Activated gamma-delta T cell (primary cell): ENCODE measurements at regions not wholly inside any gene's neighbourhood (a gene's known extent, or its start where the extent isn't known, plus 50 kb on each side); places are given as distances from the start of the nearest gene placed in this dataset.

Source experiments
- DNase-seq: peaks from one replicate; lab custom pipeline; 2025; lab: John Stamatoyannopoulos, UW

DNA sequence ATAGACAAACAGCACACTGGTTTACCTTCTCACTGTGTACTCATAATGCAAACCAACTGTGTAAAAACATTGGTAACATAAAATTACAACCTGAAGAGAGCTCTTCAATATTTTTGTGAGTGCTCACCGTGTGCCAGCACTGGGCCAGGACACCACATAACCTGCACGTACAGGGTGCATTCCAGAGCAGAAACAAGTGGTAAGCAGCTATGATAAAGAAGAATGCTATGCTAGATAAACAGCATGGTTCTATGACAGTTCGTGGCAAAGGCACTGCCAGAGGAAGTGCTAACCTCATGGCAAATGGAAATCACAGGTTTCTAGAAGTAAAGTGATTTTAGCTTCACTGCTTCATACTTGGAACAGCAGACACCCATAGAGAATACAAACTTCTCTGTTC lies 343.5 kb downstream of the MTX2 start:
- DNase-seq = no peak

DNA sequence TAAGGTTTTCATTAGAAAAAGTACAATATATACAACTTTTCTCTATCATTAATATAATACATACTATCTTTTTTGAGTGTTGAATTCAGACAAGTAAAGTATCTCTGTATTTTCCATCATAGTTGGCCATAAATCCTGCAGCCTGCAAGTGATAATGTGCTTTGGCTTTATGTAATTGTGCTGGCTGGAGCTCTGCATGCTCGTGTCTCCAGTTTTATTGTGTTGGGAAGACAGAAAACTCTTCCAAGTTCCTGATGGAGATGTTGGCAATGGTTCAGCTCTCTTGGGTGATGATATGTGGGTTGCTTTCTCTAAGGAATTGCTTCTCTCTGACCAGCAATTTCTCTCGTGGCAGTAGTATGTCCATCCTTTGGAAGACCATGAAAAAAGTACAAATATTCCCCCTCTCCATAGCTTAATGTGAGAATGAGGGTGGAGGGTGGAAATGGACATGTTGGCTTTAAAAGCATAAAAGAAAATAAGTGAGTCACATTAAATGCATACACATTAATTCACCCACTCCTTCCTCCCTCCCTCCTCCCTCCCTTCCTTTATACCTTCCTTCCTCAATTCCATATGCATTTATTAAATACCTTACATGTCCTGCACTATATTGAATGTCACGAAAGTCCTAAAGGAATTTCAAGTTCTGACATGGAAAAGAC lies 344.2 kb downstream of the MTX2 start:
- DNase-seq = no peak

DNA sequence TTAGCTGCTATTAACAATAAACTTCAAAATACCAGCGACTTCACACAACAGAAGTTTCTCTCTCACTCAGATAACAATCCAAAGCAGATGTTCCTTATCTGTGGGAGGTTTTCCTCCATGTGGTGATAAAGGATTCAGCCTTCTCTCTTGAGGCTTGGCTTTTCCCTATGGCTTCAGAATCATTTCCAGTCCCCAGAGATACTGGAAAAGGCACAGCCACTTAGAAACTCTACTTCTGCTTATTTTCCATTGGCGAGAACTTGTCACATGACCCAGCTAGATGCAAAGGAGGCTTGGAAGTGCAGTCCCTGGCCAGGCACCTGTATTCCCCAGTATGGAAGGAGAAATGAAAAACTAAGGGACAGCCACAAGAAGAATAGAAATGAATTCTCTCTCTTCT lies 344.8 kb downstream of the MTX2 start:
- DNase-seq = no peak

DNA sequence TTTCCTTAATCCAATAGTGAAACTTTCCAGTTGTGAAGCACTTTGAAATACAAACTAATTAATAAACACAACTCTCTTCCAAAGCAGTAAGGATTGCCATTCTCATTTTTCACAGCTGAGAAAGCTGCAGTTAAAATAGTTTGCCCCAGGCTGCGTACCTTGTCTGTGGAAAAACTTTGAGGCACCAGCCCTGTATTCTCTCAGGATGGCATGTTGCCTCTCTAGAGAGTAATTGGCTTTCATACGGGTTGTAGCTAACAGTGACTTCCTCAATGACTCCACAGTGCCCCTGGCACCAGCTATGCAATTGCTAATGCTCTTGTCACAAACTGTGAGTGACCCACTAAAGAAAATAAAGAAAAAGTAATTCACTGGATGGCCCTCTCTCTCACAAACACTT lies 345.7 kb downstream of the MTX2 start:
- DNase-seq = no peak

DNA sequence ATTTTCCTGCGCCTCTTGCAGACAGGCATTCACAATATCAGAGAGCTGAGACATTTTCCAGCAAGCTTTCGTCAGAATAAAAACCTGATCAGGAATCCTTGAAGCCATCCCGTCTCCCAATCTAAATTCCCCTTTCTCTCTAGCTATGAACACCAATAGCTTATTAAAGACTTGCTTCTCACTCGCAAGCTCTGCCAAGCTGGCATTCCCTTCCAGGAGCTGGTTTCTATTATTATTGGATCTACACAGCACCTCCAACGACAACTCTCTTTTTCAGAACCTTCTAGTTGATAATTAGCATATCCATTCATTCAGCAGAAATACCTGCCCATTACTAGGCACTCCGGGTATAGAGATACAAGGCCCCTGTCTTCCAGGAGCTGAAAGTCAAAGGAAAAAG lies 350.3 kb downstream of the MTX2 start:
- no peak for DNase-seq

DNA sequence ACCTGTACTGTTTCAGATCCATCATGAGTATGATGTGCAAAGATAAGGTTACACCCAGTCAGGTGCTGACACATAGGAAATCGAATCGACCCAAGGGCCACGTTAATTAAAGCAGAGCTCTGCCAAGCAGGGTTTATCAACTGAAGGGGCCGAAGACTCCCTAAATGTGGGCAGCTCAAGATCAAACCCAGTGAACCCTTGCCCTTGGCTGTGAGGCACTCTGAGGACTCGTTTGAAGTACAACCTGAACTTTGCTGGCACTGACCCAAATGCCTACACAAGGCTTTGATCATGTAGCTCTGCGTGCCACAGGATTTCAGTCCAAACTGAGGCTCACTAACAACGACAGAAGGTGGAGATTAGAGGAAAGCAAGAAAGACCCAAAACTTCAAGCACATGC lies 352.1 kb downstream of the MTX2 start:
- no peak for DNase-seq

DNA sequence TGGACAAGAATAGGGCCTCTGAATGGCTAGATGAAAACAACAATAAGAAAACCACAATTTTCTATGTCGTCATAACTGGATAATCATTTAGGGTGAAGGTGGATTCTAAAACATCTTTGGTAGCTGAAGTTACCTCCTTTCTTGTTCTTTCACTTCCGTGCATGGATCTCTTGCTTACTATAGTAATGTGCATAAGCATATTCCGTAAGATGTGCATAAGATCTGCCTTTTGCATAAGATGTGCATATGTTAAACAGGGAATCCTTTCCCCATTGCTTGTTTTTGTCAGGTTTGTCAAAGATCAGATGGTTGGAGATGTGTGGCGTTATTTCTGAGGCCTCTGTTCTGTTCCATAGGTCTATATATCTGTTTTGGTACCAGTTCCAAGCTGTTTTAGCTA lies 353.6 kb downstream of the MTX2 start:
- no peak for DNase-seq

DNA sequence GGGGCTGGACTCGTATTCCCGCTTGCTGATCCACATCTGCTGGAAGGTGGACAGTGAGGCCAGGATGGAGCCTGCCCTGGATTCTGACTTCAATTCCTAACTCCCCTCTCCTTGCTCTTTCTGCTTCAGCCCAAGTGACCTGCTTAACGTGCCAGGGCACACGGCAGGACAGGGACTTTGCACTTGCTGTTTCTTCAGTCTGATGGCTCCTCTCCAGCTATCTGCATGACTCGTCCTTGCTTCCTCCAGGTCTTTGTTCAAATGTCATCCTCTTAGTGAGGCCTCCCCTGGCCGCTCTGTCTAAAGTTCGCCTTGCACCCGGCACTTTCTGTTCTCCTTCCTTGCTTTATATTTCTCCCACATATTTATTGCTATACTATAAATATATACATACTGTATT lies 357.6 kb downstream of the MTX2 start:
- no peak for DNase-seq

DNA sequence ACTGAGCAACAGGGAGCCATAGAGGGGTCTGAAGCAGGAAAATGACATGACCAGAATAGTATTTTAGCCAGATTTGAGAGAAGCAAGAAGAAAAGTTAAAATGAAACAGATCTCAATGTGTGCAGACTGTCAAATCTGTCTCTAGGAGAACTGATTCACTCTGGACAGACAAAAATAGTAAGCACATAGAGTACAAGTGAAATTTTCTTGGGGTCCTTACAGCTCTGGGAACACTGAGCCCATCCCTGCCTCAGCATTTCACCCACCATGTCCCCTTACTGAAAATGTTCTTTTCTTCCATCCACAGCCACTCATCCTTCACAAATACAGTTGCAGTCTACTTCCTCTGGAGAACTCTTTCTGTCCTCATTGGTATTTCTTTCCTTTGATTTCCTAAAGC lies 359.2 kb downstream of the MTX2 start:
- no peak for DNase-seq

DNA sequence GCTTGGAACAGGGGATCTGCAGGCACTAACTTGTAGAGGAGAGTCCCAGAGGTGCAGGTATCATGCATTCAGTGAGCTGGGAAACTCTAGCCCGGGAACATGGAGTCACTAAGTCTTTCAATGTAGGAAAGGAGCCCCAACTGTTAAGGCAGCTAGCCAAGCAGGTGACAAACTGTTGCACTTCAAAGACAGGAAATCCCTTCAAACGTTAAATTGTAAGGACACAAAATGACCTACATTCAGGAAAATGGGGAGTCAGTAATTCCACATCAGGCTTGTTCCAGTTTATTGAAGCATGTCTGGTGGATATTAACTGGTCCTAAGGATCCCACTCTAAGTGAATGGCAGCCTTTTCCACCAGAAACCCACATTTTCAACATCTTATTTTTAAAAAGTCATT lies 364.5 kb downstream of the MTX2 start:
- DNase-seq = no peak

DNA sequence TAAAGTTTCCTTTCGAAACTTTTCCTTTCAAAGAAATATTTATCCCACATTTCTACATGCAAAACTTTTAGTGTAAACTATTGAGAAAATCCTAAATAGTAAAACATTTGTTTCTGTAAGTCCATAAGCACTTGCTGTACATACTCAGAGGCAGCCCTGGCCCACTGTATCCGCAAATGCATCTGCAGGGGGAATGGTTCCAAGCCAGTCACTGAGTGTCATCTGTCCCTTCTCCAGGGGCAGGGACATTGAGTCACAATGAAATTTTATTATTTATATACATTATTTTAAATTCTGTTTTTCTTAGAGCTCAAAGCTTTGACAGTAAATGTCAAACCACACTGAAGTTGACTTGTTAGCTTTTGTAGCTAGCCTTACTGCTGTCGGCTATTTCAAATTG lies 367.2 kb downstream of the MTX2 start:
- DNase-seq = no peak

DNA sequence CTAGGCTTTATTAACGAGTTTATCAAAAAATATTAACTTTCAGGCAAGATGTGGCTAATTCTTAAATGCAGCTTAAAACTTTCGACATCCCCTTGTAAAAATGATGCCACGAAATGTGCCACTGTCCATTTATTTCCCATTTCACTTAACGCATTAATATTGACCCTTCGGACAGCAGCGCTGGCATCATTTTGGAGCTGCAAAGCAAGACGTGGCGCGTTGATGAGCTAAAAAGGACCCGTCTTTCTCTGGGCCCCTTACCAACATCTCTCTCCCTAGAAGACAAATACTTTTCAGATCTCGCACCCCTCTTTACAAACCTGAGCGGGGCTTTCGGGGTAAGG lies 367.9 kb downstream of the MTX2 start:
- DNase-seq = no peak

DNA sequence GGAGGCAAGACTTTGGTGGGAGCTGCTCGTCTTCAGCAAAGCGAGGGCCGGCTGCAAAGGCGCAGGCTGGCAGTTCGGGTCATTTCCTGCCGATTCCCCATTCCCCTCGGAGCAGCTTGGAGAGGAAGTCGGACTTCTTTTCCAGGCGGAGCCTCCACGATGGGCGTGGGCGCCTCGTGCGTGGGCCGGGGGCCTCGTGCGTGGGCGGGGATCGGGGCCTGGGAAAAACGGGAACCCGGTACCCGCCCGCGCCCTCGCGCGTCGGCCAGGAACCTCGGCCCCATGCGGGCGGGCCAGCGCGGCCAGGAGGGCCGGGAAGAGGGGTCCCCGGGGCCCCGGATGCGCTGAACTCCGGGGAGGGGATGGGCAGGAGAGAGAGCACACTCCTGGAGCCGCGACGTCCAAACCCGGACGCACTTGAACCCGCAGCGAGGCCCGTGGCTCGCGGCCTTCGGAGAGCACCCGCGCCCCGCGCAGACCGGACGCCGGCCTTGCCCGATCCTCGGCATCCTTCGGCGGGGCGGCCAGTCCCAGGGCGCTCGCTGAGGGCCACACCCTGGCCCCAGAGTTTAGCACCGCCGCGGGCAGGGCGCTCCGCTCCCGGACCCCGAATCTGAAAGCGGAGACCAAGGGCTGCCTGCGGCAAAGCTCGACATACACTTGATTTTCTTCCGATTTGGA lies 368.4 kb downstream of the MTX2 start:
- peak; percentile 13 for DNase-seq

DNA sequence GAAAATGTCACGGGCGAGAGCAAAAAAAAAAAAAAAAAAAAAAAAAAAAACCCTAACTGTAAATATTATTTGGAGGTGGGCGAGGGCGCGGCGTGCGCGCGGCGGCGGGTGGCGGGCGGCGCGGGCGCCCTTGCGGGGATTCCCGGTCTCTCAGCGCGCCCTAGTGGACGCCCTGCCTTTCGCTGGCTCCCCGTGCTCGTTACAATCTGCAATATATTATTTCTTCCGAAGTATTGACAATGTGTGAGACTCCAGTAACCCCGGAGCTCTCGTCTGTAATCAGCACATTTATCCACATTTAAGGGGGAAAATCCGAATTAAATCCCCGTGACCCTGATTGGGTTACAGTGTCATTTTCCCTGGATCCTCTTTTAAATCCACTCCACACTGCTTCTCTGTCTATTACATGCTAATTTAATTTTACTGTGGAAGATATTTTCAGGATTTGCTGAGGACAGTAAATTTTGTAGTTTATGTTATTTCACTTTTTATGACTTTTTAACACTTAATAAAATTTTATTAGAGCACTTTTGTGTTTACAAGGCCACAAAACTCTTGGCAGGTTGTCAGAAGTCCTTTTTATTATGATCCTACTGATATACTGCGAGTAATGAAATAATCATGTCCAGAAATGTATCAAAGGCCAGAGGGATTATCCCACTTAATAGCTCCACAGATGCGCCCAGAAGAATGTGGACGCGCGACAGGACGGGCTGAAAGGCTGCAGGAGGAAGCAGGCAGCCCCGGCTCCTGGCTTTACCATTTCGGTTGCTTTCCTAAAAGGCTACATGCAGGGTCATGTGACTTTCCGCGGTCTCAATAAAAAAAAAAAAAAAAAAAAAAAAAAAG lies 369.1 kb downstream of the MTX2 start:
- DNase-seq = peak; percentile 11

DNA sequence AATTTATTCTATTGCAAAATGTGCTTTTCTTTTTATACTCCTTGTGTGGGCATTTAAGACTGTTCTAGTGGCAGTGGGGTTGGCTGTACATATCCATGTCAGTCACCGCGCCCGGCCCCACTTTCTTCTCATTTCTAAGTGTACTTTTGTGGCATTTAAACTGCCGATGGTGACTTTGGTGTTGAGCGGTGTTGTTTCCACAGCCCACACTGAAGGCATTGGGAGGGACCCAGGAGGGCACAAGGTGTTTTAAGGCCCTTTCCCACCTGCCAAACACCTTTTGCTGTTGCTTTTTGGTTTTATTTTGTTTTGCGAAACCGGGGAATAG lies 369.7 kb downstream of the MTX2 start:
- no peak for DNase-seq

DNA sequence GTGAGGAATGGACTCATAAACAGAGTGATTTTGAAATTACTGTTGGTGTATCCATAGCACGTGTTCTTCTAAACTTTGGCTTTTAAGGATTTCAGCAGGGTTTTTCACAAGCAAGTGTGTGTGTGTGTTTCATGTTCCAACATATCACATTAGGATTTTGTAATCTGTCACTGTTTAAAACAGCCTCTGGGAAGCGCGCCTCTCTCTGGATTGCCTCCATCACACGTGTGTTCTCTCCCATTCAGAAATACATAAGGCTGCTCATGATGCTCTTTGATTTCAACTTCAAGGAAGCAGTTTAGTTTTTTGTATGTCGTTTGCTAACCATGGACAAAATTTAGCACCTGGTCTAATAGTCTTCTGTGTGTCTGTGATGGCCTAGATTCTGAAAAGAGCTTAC lies 370.4 kb downstream of the MTX2 start:
- no peak for DNase-seq

DNA sequence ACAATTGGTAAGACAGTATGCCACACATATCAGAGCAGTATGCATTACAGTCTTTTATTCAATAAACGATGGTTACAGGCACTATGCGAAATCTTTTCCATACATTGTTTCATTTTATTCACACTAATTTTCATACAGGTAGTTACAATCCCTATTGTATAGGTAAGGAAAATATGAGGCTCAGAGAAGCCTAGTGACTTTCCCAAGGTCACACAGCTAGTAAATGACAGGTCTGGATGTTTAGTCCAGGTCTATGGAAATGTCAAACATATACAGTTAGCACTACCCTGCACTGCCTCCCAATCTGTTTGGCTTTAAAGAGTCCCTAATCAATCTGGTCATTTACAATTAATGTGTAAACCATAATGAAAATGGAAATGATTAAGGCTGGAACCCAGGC lies 372.2 kb downstream of the MTX2 start:
- DNase-seq = no peak

DNA sequence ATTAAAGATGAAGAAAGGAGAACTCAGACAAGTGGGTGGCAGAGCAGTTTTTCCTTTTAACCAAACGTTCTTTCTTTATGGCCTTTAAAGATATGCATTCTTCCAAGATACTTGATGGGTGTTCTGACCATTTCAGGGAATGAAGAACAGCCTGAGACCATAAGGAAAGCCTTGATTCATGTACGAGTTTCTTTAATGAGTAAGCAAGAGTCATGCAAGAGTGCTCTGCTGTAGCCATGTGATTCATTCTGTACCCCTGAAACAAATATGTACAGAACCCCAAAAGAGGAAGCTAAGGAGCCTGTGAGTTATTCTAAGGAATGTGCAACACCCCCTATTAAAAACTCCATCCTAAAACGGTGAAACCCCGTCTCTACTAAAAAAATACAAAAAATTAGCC lies 372.8 kb downstream of the MTX2 start:
- DNase-seq = no peak

DNA sequence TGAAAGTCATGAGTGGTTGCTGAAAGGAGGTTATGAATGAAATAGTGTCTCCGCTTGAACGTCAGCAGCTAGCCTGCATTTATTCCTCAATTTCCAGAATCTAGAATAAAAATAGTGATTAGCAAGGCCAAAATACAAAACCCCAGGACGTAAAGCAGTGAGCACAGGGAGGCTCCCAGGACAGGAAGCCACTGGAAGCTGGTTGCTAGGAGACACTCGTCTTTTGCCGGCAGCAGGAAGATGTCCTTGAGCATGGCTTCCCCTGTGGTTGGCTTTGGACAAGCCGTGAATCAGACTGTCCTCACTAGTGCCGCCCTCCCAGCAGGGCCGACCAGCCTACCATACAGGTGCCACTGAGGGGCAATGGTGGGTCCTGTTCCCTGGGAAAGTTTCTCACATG lies 374.4 kb downstream of the MTX2 start:
- no peak for DNase-seq

DNA sequence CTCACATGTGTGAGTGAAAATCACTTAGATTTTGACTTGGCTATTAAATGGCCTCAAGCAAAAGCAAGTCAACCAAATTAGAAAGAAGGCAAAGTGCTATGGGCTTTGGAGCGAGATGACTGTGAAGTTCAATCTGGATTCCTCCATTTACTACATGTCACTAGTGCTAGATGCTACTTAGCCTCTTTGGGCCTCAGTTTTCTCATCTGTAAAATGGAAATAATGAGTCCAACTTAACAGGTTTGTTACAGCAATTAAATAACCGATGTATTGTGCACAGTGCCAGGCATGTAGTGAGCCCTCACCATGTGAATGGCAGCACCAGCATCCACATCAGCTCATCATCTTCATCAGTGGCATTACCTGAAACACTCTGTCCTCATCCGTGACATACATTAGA lies 376.3 kb downstream of the MTX2 start:
- no peak for DNase-seq

DNA sequence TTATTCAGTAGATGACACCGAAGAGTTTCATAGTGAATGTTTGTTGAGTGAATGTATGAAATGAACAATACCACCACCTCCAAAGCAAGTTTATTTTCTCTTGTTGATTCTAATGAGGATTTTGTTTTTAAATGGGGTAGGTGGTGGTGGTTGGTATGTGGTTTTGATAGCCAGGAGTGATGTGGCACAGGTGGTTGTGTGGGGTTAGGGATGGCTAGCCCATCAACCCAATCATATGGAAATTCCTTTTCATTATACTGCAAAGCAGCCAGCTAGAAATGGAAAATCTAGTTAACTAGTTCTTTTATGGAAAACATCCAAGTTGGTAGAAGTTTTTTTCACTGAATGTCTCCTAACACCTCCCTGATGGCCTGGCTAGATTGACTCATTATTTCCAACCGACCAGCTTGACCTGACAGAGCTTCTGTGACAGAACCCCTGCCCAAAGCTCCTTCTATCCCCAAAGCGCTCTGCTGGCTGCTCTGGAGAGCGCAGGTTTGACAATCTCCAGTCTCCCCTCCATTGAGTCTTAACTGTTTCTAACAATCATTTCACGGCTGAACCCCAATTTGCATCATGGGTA lies 376.9 kb downstream of the MTX2 start:
- no peak for DNase-seq

DNA sequence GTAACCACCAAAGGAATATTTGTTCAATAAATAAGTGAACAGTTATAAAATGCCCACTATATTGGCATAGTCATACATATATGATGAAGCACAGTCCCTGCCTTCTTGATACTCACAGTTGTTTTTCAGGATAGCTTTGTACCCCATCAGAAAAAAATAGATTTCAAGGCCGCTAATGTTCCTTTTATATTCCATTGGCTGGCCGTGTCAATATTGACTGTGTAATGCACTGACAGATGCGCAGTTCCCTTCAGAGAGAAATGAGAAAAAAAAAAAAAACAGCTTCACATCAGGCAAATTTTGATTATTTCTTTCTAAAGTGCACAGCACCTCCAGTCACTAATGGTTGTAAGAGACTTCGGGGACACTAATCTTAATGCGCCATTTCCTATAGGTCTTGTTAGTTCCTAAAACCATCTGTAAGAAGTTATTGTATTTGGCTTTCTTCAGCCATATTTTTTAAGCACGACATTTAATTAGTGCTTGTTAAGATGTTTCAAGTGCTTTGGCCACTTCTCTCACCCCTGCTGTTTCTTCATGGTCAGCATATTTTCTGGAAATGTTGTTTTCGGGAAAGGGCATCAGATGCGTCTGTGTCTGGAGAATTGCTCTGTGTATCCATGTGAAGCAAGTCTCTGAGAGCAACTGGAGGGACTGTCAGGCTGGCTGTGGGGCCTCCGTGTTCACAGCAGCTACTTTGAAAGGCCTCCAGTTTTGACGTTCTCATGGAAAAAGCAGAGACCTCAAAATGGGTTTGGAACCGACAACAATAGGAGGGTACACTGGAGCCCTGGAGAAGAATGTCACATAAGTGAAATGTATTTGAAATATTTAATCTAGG lies 378.3 kb downstream of the MTX2 start:
- DNase-seq = no peak
